GM23338 (cell line): ENCODE measurements at regions not wholly inside any gene's neighbourhood (a gene's known extent, or its start where the extent isn't known, plus 50 kb on each side); places are given as distances from the start of the nearest gene placed in this dataset.

Experiments
- ATAC-seq: fragments of 200-7000 bp; cut with Tn5 transposase; 3 replicates; pipeline ENCODE4 v1.9.1; 2020
- DNase-seq: peaks from one replicate; pipeline ENCODE4 v3.0.0-alpha.2; 2015; ENCODE audit warnings: low spot score
- H2AFZ ChIP-seq: fragments of 200-600 bp; sonication (generic); 2 replicates; pipeline ENCODE4 v1.8.0; 2016; ENCODE audit warnings: antibody characterized with exemption, mild to moderate bottlenecking, moderate library complexity
- H3F3A ChIP-seq: fragments of 200-600 bp; sonication (generic); replicated peaks from 2 replicates; pipeline ENCODE4 v1.8.0; 2017; ENCODE audit warnings: antibody characterized with exemption, mixed run types, low read depth
- H3K27ac ChIP-seq: fragments of 200-600 bp; sonication (generic); 2 replicates; pipeline ENCODE4 v1.6.1; 2016; ENCODE audit warnings: low read depth
- H3K27me3 ChIP-seq: fragments of 200-600 bp; sonication (generic); 2 replicates; pipeline ENCODE4 v1.8.0; 2016; ENCODE audit warnings: mild to moderate bottlenecking, mixed run types, moderate library complexity; ENCODE audit not compliant: insufficient read depth
- H3K36me3 ChIP-seq: fragments of 200-600 bp; sonication (generic); 2 replicates; pipeline ENCODE4 v1.8.0; 2016; ENCODE audit warnings: mild to moderate bottlenecking; ENCODE audit not compliant: insufficient read depth
- H3K4me1 ChIP-seq: fragments of 200-600 bp; sonication (generic); 2 replicates; pipeline ENCODE4 v1.8.0; 2016; ENCODE audit warnings: mild to moderate bottlenecking, moderate library complexity; ENCODE audit not compliant: insufficient read depth
- H3K4me2 ChIP-seq: fragments of 200-600 bp; sonication (generic); 2 replicates; pipeline ENCODE4 v1.7.1; 2017; ENCODE audit warnings: mixed run types
- H3K4me3 ChIP-seq: fragments of 200-600 bp; sonication (generic); 2 replicates; pipeline ENCODE4 v1.6.1; 2016; ENCODE audit warnings: mixed run types
- H3K79me2 ChIP-seq: fragments of 200-600 bp; sonication (generic); replicated peaks from 2 replicates; pipeline ENCODE4 v1.8.0; 2017; ENCODE audit warnings: mild to moderate bottlenecking; ENCODE audit not compliant: insufficient read depth
- H3K9me2 ChIP-seq: fragments of 200-600 bp; sonication (generic); 2 replicates; pipeline ENCODE4 v1.8.0; 2017; ENCODE audit not compliant: insufficient read depth
- H4K20me1 ChIP-seq: fragments of 200-600 bp; sonication (generic); replicated peaks from 2 replicates; pipeline ENCODE4 v1.8.0; 2017; ENCODE audit warnings: mild to moderate bottlenecking; ENCODE audit not compliant: insufficient read depth
- H3K27ac Mint-ChIP-seq: 2 replicates; pipeline ENCODE4 v1.8.0; 2020; ENCODE audit warnings: inconsistent platforms, mild to moderate bottlenecking, moderate library complexity, mixed read lengths
- H3K27me3 Mint-ChIP-seq: 3 replicates; pipeline ENCODE4 v1.8.0; 2022; ENCODE audit warnings: low read depth, mild to moderate bottlenecking, moderate library complexity, mixed read lengths, inconsistent platforms; ENCODE audit not compliant: insufficient read depth, poor library complexity
- H3K36me3 Mint-ChIP-seq: 3 replicates; pipeline ENCODE4 v1.8.0; 2021; ENCODE audit warnings: low read depth, mild to moderate bottlenecking, inconsistent platforms, moderate library complexity, mixed read lengths
- H3K4me1 Mint-ChIP-seq: 3 replicates; pipeline ENCODE4 v1.8.0; 2020; ENCODE audit warnings: mild to moderate bottlenecking, inconsistent platforms, mixed read lengths
- H3K4me3 Mint-ChIP-seq: 3 replicates; pipeline ENCODE4 v1.8.0; 2021; ENCODE audit warnings: moderate library complexity, mild to moderate bottlenecking, inconsistent platforms, mixed read lengths
- H3K9me3 Mint-ChIP-seq: 3 replicates; pipeline ENCODE4 v1.8.0; 2020; ENCODE audit warnings: moderate library complexity, mild to moderate bottlenecking, inconsistent platforms, mixed read lengths
- CREB1 ChIP-seq: fragments of 250-450 bp; sonication (Bioruptor Pico); IDR thresholded peaks from 2 replicates; pipeline ENCODE4 v1.5.0; 2020; ENCODE audit warnings: low read depth, mild to moderate bottlenecking, moderate library complexity
- EZH2 ChIP-seq: fragments of 200-600 bp; sonication (generic); IDR thresholded peaks from one replicate; pipeline ENCODE4 v1.8.0; 2017; ENCODE audit warnings: antibody characterized with exemption, mild to moderate bottlenecking, low read depth; ENCODE audit not compliant: unreplicated experiment
- EZH2phosphoT487 ChIP-seq: fragments of 200-600 bp; sonication (generic); IDR thresholded peaks from one replicate; pipeline ENCODE4 v1.8.1; 2018; ENCODE audit warnings: antibody characterized with exemption; ENCODE audit not compliant: unreplicated experiment
- JUNB ChIP-seq: IDR thresholded peaks from one replicate; pipeline ENCODE4 v1.6.1; 2016; ENCODE audit warnings: antibody characterized with exemption; ENCODE audit not compliant: unreplicated experiment
- NANOG ChIP-seq: IDR thresholded peaks from 2 replicates; pipeline ENCODE4 v1.6.1; 2016; ENCODE audit warnings: antibody characterized with exemption, borderline replicate concordance
- POLR2AphosphoS5 ChIP-seq: IDR thresholded peaks from 2 replicates; pipeline ENCODE4 v1.6.1; 2016; ENCODE audit warnings: antibody characterized with exemption, low read depth
- ZNF114 ChIP-seq: fragments of 250-450 bp; sonication (Bioruptor Pico); IDR thresholded peaks from 2 replicates; pipeline ENCODE4 v1.5.0; 2020; ENCODE audit warnings: mild to moderate bottlenecking, moderate library complexity
- ZNF331 ChIP-seq: fragments of 250-450 bp; sonication (Bioruptor Pico); IDR thresholded peaks from 2 replicates; pipeline ENCODE4 v1.5.0; 2020; ENCODE audit warnings: low read depth, mild to moderate bottlenecking, moderate library complexity
- TF ChIP-seq, protein P1 (sequence below): IDR thresholded peaks from 2 replicates; pipeline ENCODE4 v1.6.1; 2016; ENCODE audit warnings: antibody characterized with exemption
- TF ChIP-seq, protein P2 (sequence below): fragments of 250-450 bp; sonication (Bioruptor Pico); IDR thresholded peaks from 2 replicates; pipeline ENCODE4 v1.5.0; 2020; ENCODE audit warnings: mild to moderate bottlenecking, moderate library complexity
- TF ChIP-seq, protein P3 (sequence below): IDR thresholded peaks from one replicate; pipeline ENCODE4 v1.6.1; 2018; ENCODE audit warnings: antibody characterized with exemption; ENCODE audit not compliant: unreplicated experiment

DNA sequence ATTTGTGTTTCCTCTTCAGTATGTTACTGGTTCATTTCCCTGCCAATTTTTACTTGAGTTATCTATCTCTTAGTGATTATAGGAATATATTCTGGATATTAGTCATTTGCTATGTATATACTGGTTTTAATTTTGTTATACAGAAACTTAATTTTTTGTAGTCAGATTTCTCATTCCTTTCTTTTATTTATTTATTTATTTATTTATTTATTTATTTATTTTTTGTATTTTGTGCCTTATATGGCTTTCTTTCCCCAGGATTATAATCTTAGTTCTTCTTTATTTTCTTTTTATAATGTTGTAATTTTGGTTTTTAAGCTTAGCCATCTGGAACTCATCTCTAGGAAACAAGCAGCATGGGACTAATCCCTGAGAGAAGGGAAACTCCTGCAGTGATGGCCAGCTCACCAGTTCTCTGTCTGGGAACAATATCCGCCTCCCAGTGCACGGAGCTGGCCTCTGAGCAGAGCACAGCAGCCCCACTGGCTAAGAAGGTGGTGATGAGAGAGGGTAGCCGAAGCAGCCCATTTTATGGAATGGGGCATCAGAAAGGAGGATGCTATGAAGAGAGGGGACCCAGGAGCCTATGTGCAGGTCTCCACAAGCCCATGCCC lies 54.5 kb upstream of the ADORA2B start:
- no peaks in the 10 kb centered on the region for H3K4me1 ChIP-seq
- H3F3A ChIP-seq, result no peaks in the 10 kb centered on the region
- H3K9me2 ChIP-seq, result peaks cover 6% of the 10 kb centered on the region; the same call in 1 of the 2 replicates
- DNase-seq (no peak), ATAC-seq (no peak)
- H3K4me3 ChIP-seq, result no peak overlapping the region
- TF ChIP-seq CREB1, result no peak
- no peak overlapping the region for H2AFZ ChIP-seq
- H4K20me1 ChIP-seq, result no peaks in the 10 kb centered on the region
- H3K27ac Mint-ChIP-seq, result no peak overlapping the region
- H3K36me3 Mint-ChIP-seq, result no peaks in the 10 kb centered on the region
- peaks cover 4% of the 10 kb centered on the region; the same call in 2 of the 3 replicates for H3K4me1 Mint-ChIP-seq
- no peak overlapping the region for H3K4me2 ChIP-seq
- no peak overlapping the region for H3K4me3 Mint-ChIP-seq
- H3K36me3 ChIP-seq, result no peaks in the 10 kb centered on the region
- H3K79me2 ChIP-seq, result no peaks in the 10 kb centered on the region
- H3K27me3 Mint-ChIP-seq, result peaks cover 2% of the 10 kb centered on the region
- no peak overlapping the region for H3K27ac ChIP-seq
- H3K27me3 ChIP-seq, result no peaks in the 10 kb centered on the region
- no peaks in the 10 kb centered on the region for H3K9me3 Mint-ChIP-seq

DNA sequence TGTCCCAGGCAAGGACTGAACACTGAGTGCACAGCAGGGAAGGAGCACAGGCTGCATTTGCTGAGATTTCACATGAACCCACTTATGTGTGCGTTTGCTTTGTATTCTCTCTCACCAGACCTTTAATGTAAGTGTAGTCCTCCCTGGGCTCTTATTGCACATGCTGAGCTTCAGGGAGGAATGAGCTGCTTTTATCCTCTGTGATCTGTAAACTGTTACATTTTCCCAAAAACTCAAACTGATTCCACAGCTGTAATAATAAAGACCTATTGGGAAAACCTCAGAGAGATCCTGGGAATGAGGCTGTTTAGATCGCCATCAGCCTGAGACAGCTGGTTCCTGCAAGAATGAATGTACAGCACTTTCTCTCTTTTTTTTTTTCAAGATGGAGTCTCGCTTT lies 53.6 kb upstream of the ADORA2B start:
- Histone ChIP-seq H3K36me3 (no peaks in the 10 kb centered on the region), H3K4me1 (no peaks in the 10 kb centered on the region), H3K4me3 (no peak overlapping the region), H3K9me2 (peaks cover 6% of the 10 kb centered on the region; the same call in 1 of the 2 replicates), H2AFZ (no peak overlapping the region), H4K20me1 (no peaks in the 10 kb centered on the region), H3F3A (no peaks in the 10 kb centered on the region), H3K27ac (no peak overlapping the region), H3K27me3 (no peaks in the 10 kb centered on the region), H3K79me2 (no peaks in the 10 kb centered on the region), H3K4me2 (no peak overlapping the region)
- Mint-ChIP-seq H3K36me3 (no peaks in the 10 kb centered on the region), H3K27ac (no peak overlapping the region), H3K27me3 (peaks cover 2% of the 10 kb centered on the region), H3K9me3 (no peaks in the 10 kb centered on the region), H3K4me1 (peaks cover 4% of the 10 kb centered on the region; the same call in 2 of the 3 replicates), H3K4me3 (no peak overlapping the region)
- ATAC-seq, result no peak
- DNase-seq, result no peak
- TF ChIP-seq POLR2AphosphoS5 (no peak), CREB1 (no peak), ZNF114 (CRISPR knock-in tag) (no peak), ZNF331 (CRISPR knock-in tag) (no peak), EZH2phosphoT487 (no peak), NANOG (no peak), JUNB (no peak), EZH2 (no peak)
- TF ChIP-seq, protein P1, sequence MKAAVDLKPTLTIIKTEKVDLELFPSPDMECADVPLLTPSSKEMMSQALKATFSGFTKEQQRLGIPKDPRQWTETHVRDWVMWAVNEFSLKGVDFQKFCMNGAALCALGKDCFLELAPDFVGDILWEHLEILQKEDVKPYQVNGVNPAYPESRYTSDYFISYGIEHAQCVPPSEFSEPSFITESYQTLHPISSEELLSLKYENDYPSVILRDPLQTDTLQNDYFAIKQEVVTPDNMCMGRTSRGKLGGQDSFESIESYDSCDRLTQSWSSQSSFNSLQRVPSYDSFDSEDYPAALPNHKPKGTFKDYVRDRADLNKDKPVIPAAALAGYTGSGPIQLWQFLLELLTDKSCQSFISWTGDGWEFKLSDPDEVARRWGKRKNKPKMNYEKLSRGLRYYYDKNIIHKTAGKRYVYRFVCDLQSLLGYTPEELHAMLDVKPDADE, result no peak
- TF ChIP-seq, protein P2, sequence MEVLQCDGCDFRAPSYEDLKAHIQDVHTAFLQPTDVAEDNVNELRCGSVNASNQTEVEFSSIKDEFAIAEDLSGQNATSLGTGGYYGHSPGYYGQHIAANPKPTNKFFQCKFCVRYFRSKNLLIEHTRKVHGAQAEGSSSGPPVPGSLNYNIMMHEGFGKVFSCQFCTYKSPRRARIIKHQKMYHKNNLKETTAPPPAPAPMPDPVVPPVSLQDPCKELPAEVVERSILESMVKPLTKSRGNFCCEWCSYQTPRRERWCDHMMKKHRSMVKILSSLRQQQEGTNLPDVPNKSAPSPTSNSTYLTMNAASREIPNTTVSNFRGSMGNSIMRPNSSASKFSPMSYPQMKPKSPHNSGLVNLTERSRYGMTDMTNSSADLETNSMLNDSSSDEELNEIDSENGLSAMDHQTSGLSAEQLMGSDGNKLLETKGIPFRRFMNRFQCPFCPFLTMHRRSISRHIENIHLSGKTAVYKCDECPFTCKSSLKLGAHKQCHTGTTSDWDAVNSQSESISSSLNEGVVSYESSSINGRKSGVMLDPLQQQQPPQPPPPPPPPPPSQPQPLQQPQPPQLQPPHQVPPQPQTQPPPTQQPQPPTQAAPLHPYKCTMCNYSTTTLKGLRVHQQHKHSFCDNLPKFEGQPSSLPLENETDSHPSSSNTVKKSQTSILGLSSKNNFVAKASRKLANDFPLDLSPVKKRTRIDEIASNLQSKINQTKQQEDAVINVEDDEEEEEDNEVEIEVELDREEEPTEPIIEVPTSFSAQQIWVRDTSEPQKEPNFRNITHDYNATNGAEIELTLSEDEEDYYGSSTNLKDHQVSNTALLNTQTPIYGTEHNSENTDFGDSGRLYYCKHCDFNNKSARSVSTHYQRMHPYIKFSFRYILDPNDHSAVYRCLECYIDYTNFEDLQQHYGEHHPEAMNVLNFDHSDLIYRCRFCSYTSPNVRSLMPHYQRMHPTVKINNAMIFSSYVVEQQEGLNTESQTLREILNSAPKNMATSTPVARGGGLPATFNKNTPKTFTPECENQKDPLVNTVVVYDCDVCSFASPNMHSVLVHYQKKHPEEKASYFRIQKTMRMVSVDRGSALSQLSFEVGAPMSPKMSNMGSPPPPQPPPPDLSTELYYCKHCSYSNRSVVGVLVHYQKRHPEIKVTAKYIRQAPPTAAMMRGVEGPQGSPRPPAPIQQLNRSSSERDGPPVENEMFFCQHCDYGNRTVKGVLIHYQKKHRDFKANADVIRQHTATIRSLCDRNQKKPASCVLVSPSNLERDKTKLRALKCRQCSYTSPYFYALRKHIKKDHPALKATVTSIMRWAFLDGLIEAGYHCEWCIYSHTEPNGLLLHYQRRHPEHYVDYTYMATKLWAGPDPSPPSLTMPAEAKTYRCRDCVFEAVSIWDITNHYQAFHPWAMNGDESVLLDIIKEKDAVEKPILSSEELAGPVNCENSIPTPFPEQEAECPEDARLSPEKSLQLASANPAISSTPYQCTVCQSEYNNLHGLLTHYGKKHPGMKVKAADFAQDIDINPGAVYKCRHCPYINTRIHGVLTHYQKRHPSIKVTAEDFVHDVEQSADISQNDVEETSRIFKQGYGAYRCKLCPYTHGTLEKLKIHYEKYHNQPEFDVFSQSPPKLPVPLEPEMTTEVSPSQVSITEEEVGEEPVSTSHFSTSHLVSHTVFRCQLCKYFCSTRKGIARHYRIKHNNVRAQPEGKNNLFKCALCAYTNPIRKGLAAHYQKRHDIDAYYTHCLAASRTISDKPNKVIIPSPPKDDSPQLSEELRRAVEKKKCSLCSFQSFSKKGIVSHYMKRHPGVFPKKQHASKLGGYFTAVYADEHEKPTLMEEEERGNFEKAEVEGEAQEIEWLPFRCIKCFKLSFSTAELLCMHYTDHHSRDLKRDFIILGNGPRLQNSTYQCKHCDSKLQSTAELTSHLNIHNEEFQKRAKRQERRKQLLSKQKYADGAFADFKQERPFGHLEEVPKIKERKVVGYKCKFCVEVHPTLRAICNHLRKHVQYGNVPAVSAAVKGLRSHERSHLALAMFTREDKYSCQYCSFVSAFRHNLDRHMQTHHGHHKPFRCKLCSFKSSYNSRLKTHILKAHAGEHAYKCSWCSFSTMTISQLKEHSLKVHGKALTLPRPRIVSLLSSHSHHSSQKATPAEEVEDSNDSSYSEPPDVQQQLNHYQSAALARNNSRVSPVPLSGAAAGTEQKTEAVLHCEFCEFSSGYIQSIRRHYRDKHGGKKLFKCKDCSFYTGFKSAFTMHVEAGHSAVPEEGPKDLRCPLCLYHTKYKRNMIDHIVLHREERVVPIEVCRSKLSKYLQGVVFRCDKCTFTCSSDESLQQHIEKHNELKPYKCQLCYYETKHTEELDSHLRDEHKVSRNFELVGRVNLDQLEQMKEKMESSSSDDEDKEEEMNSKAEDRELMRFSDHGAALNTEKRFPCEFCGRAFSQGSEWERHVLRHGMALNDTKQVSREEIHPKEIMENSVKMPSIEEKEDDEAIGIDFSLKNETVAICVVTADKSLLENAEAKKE (CRISPR knock-in tag), result no peak
- TF ChIP-seq, protein P3, sequence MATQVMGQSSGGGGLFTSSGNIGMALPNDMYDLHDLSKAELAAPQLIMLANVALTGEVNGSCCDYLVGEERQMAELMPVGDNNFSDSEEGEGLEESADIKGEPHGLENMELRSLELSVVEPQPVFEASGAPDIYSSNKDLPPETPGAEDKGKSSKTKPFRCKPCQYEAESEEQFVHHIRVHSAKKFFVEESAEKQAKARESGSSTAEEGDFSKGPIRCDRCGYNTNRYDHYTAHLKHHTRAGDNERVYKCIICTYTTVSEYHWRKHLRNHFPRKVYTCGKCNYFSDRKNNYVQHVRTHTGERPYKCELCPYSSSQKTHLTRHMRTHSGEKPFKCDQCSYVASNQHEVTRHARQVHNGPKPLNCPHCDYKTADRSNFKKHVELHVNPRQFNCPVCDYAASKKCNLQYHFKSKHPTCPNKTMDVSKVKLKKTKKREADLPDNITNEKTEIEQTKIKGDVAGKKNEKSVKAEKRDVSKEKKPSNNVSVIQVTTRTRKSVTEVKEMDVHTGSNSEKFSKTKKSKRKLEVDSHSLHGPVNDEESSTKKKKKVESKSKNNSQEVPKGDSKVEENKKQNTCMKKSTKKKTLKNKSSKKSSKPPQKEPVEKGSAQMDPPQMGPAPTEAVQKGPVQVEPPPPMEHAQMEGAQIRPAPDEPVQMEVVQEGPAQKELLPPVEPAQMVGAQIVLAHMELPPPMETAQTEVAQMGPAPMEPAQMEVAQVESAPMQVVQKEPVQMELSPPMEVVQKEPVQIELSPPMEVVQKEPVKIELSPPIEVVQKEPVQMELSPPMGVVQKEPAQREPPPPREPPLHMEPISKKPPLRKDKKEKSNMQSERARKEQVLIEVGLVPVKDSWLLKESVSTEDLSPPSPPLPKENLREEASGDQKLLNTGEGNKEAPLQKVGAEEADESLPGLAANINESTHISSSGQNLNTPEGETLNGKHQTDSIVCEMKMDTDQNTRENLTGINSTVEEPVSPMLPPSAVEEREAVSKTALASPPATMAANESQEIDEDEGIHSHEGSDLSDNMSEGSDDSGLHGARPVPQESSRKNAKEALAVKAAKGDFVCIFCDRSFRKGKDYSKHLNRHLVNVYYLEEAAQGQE, result no peak
